Fibroblast of lung (primary cell): ENCODE measurements at regions not wholly inside any gene's neighbourhood (a gene's known extent, or its start where the extent isn't known, plus 50 kb on each side); places are given as distances from the start of the nearest gene placed in this dataset.

Experiments used
- CTCF ChIP-seq, 2 donors: IDR thresholded peaks in 1 of 2; conservative IDR thresholded peaks in 1 of 2; 1 replicate in 1 of 2; 2 replicates in 1 of 2; pipeline ENCODE4 v1.5.1; 2011 to 2012; ENCODE audit warnings: low read length in 2 of 2, control low read depth in 1 of 2, inconsistent platforms in 1 of 2, low read depth in 1 of 2, mild to moderate bottlenecking in 1 of 2
- EZH2 ChIP-seq: IDR thresholded peaks from 2 replicates; pipeline ENCODE4 v1.5.1; 2012; ENCODE audit warnings: low read length, control low read depth, mild to moderate bottlenecking; ENCODE audit errors: missing control alignments

- no peak for TF ChIP-seq EZH2
- no peak for TF ChIP-seq CTCF (conservative IDR thresholded peaks at IDR 0.05 in 1 of 2, IDR thresholded peaks at IDR 0.05 in 1 of 2; ENCODE audit: low read depth in 1 of 2, low read length in 2 of 2)
Measured at GRCh38 chr11:32256466-32256865, 165.6 kb downstream of the RCN1 start.
